Activated CD4-positive, CD25-positive, alpha-beta regulatory T cell treated with anti-CD3 and anti-CD28 coated beads, Interleukin-2, amount 50 U/mL, for 16 hours (primary cell): ENCODE measurements at regions not wholly inside any gene's neighbourhood (a gene's known extent, or its start where the extent isn't known, plus 50 kb on each side); places are given as distances from the start of the nearest gene placed in this dataset.

Source experiments
- DNase-seq: peaks from one replicate; pipeline ENCODE4 v3.0.0-alpha.2; 2020; ENCODE audit warnings: low read depth, low spot score

DNA sequence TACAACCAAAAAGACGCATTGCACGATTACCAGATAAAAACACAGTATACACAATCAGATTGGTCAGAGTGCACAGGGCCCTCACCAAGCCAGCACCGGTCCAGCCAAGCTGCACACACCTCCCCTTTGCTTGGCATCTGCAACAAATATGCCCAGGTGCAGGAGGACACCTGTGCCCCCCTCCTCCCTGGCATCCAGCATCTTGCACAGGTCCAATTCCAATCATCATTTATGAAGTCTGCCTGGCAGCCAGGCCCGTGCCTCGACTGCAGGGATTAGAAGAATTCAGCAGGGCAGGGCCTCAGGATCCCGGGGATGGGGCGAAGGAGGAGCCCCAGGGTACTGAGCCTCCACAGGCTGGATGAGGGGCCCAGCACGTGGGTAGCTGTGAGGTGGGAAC is 302.1 kb downstream of the CTTN start:
- DNase-seq: no peak

DNA sequence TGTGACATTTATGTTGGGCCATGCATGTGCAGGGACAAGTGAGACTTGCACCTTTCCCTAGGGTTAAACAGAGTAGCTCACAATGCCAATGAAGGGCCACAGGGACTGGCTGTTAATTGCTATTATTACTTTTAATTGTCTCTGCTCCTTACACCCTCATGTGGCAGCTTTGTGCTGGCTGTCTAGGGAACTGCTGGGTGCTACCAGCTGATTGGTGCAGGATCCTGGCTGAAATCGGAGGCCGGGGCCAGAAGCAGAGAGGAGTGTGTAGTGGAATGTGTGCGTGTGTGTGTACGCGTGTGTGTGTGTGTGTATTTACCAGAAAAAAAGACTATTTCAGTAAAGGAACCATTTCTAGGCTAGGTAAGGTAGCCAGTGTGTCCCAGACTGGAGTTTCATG is 302.5 kb downstream of the CTTN start:
- no peak for DNase-seq

DNA sequence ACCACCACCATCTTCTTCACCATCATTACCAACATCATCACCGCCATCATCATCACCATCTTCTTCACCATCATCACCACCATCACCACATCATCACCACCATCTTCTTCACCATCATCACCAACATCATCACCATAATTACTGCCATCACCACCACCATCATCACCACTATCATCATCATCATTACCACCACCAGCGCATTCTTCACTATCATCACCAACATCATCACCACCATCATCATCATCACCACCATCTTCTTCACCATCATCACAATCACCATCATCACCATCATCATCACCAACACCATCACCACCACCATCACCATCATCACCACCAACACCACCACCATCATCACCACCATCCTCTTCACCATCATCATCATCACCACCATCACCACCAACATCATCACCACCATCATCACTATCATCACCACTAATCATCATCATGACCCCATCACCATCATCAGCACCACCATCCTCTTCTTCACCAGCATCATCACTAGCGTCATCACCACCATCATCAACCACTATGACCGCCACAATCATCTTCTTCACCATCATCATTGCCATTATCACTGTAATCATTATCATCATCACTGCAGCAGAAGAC is 303.8 kb downstream of the CTTN start:
- DNase-seq: no peak

DNA sequence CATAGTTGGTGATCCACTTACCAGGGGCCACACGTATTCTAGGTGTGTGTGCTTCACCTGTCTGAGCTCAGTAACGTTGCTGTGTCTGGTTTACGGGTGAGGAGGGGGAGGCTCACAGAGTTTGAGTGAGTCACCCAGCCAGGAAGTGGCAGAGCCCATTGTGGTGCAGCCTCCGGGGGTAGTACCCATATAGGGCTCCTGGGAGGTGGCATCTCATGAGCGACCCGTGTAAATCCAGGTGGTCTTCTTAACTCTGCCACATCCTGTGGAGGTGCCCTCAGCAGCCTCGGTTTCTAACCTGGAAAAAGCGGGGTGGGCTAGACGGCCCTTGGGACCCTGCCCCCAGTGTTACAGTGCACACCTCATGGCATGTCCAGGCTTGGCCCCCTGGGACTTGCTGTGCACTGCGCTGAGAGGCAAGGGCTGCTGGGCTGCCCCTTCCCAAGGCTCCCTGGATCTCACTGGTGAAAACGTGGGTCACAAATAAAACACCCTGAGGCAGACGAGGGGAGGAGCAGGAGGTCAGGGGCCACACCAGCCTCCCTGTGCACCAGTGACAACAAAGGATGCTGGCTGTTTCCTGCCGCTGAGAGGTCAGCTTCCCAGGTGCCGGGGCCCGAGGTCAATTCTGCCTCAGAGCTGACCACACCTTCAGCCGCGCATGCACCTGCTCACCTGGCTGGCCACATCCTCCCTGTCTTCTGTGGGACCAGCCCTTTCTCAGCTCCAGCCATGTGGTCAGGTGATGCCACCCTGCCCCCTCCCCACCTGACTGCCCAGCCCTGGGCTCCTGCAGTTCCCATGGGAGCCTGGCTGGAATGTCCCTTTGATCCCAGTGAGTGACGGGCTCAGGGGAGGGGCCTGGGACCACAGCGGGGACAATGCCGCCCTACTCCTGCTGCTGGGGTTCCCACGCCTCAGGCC is 305.1 kb downstream of the CTTN start:
- DNase-seq: no peak

DNA sequence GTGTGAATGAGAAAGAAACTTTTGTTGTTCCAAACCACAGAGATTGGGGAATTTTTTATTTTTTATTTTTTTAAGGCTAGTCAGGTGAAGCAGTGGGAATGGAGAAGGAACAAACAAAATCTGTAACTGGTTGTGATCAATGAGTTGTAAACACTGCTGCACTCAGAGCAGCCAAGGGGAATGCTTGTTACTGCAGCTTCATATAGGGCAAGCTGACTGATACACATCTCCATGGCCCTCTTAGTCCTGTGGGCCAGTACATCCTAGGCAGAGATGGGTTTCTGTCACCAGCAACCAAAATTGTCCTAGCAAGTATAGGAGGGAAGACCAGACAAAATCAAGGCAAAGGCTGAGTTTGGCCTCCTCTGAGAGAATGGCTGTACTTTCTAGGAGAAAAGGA is 306.8 kb downstream of the CTTN start:
- no peak for DNase-seq

DNA sequence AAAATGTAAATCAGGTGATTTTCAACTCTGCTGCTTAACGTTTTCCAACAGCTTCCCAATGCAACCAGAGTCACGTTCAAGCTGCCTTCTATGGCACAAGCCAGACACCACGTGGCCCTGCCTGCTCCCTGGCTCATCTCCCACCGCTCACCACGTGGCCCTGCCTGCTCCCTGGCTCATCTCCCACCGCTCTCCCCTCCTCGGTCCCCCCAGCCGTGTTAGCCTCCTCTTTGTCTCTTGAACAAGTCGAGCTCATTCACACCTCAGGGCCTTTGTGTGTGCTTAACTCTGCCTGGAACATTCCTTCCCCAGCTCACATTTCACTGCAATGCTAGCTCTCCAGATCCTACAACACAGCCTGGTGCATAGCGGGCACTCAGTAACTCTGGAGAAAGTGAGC is 307.6 kb downstream of the CTTN start:
- DNase-seq: no peak

DNA sequence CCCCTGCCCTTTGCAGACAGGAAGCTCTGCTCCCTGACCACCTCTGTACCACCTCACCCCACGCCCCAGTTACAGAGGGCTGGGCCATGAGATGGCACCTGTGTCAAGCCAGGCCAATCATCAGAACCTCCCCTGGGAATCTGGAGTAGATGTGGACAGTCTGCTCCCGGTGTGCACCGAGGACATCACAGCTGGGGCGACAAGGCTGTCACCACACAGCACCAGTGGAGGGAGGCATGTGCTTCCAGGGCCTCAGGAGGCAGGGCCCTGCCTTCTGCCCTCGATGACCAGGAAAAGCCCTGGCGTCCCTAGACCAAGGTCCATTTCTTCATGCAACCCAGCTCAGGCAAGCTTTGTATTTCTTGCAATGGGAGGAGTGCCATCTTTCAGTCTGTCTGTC is 309.5 kb downstream of the CTTN start:
- DNase-seq: no peak

DNA sequence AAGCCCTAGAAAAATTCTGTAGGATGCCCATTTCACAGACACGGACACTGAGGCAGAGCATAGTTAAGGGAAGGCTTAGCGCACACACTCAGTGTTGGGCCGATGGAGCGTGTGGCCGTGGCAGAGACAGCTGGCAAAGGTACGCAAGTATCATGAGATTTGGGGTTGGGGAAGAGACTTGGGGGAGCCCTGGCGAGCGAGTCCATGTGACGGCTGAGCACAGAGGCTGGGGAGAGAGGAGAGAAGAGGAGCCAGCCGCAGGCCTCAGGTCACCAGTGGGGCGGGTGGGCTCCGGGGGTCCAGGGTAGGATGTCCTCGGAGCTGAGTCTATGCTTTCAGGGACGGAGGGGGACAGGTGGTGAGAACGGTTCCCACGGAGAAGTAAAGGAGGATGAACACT is 311.3 kb downstream of the CTTN start:
- DNase-seq: no peak

DNA sequence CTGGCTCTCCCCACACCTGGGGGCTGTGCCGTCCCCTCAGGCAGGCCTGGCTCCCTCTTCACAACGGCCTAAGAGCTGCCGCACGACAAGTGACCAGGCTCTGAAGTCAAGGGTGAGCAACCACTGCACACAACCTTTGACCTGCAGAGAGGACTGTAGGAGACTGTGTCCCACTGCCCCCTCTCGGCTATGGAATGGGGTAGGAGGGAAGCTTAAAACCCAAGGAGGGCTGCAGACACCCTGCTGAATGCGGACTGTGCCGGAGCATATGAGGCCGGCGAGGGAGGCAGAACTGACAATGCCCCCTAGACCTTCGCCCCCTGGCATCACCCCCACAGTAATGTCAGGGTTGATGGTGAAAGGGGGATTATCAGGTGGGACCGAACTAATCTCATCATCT is 311.9 kb downstream of the CTTN start:
- no peak for DNase-seq

DNA sequence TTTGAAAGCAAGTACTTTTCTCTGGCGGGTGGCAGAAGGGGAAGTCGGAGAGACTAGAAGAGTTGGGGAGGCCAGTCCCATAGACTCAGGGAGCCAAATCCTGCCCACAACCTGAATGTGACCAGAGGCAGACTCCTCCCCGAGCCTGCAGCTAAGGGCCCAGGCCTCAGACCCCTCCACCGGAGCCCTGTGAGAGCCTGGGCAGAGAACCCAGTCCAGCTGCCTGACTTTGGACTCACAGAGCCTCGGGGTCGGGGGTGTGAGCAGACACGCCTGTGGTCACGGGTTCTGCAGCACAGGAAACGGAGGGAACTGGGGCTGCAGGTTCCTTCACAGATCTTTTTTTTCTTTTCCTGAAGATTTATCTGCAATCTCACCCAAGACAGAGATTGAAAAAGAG is 312.3 kb downstream of the CTTN start:
- no peak for DNase-seq

DNA sequence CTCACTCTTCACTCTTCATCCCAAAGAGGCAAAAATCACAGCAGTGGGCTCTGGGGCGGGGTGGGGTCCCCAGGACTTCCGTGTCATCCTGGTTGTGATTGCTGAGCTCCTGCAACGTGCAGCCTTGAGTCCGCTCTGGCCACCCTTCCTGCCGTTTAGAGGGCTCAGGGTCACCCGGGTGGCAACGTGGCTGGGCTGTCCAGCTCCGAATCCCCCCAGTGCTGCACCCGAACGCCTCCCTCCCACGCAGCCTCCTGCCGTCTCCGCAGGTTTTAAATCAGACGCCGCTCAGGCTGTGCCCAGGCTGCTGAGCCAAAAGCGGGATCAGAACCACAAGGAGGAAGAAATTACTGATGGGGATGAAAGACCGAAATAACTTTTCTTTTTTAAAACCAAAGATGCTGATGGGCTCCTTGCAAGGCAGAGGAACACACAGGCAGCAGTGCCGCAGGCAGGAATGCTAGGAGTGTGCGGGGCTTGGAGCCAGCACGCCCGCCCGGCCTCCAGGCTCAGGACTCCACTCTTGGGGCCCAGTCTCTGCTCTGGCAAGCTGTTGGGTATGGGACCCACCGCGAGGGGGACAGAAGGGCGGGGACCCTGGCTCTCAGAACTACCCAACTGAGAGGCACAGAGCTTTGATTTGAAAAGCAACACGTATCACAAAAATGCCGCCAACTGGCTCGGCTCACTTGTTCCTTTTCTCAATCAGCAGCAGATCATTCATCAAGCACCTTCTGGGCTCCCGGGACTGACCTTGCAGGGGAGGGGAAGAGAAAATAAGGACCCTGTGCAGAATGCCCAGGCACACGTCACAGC is 313.0 kb downstream of the CTTN start:
- DNase-seq: no peak

DNA sequence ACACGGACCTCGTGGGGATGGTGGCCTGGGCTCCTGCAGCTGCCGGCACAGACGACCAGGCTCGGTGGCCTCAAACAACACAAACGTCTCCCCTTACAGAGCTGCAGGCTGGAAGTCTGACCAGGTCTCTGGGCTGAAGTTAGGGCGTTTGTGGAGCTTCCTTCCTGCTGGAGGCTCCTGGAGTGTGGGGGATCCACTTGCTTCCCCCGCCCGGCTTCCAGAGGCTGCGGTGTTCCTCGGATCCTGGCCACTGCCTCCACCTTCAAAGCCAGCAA is 313.5 kb downstream of the CTTN start:
- no peak for DNase-seq

DNA sequence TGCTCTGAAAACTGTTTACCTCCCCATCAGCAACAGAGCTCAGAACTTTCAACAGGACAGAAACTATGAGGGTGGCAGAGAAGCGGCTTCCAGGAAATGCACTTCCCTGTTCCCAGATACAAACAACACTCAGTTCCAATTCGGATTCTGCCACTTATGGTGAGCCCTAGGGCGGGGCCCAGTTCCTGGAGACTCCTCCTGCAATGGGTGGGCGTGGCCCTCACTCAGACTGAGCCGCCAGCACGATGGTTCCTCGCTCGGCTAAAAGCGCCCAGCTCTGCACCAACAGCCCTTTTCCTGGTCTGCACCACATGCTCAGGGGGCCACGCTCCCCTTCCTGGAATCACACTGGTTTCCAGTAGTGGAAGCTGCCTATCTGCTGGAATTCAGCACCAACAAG is 314.1 kb downstream of the CTTN start:
- DNase-seq: no peak

DNA sequence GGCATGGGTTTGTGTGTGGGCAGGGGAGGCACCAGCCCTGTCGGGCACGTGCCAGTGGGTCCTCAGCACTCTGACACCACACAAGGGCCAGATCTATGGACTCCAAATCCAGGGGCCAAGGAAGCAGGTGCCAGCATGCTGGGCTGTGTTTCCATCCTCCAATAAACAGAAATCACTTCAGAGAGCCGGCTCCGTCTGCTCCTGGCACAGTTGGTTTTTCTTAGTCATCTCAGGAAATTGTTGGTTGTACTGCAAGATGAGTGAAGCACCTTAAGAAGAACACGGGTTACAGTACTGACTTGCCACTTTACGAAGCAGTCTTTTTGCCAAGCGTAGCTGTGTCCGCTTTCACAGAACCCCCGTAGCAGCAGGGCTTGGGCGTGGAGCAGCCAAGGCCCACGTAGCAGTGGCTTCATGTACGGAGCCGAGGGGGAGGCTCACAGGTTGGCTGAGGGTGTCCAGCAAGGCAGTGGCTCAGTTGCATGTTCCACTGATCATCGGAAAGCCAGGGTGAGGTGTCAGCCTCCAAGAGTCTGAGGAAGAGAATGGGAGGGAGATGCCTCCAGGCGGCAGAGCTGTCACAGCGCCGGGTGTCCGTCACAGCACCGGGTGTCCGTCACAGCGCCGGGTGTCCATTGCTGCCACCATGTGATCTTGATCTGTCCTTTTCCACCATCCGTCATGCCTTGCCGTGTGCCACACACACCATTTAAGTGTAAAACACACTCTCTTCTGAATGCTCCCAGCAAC is 314.9 kb downstream of the CTTN start:
- DNase-seq: no peak

DNA sequence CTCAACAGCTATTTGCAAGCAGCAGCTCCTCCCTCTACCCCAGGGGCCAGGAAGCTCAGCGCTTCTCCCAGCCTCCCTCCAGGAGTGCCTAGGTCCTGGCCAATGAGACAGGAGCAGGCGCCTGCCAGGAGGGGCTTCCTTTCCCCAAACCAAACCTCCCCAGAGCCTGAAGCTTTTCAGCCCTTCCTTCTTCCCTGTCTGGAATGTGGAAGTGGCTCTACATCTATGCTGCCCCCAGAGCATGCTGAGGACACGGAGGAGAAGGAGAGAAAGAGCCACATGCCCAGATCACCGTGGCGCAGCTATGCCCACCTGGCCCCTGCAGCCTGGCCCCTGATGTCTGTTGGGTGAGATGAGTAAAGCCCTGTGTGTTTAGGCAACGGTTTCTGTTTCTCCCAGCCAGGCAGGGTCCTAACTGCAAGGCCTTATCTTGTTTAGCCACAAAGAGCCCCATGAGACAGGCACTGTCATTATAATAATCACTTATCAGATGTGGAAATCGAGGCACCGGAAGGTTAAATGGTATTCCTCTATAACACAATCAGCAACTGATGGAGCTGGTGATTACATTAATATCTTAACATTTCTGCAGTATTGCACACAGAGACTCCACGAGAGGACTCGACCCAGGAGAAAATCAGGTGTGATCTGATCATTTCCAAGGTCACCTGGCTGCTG is 315.8 kb downstream of the CTTN start:
- no peak for DNase-seq

DNA sequence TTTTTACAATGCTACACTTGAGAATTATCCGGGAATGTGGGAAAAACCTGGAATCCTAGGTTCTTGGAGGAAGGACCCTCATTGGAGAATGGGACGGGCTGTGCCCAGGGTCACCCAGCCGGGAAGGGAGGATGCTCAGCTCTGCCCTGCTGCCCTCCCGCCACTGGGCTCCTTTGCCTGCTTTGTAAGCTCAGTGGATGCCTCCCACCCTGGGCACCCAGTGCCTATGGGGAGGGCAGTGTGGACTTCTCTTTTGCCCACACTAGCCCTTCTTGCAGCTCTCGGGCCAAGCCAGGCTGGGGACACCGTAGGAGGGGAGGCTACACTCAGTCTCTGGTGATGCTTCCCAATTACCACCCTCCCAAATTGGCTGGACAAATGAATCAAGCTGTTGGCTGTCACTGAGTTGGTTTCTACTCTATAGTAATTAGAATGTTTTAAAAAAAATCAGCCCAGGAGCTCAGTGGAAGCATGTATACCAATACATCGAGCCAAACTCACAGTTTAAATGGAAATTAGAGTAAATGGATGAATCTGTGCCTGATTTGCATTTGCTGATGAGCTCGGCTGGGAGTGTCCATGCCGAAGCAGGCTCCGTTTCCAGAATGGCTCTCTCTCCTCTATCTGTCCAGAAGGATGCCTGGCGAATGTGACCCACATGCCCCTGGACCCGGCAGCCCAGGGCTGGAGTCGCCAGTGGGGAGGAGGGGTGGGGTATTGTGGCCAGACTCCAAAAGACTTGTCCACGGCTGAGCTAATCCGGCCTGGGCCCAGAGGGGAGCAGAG is 317.0 kb downstream of the CTTN start:
- no peak for DNase-seq

DNA sequence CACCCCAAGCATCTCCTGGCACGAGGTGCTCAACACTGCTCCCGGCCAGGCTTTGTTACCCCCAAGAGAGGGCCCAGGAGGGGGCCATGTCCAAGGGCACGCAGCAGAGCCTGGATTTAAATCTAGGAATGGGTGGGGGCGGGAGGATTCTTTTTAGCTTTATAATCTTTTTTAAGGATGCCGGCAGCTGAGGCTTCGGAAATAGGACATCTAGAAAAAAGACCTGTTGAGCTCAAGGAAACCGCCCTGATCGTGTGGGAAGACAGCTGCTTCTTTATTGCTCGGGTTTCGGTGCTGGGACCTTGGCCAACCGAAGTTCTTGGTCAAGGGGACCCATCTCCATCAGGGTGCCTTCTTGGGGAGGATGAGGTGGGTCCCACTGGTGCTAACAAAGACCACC is 317.9 kb downstream of the CTTN start:
- no peak for DNase-seq

DNA sequence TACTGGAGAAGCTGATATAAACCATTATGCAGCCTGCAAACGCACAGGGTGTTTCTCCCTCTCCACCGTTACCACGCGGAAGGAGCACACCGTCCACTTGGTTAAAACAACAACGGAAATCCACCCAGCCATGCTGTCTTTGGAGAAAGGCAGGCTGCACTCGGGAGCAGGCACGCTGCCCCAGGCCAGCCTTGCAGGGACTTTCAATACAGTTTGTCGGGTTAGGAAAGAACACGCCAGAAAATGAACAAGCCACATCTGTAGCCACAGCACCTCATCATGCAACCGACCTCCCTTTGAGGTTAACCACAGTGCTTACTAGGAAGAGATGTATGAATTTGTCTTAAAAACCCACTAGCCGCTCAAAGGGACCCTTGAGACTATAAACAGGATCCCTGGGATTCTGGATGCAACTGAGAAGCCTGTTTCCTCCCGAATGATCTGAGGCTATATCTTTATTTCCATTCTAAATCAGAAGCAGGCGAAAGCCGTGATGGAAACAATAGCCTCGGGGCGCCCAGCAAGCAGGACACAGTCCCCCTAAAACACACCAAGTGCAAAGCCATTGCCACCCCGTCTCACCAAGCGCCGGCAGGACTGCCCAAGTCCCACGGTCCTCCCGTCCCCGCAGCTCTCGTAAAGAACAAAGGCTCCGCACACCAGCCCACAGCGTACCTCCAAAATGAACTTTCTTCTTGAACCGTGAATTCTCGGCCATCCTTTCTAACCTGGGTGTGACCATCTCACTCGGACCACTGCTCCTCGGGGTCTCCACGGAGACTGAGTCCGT is 318.9 kb downstream of the CTTN start:
- no peak for DNase-seq

DNA sequence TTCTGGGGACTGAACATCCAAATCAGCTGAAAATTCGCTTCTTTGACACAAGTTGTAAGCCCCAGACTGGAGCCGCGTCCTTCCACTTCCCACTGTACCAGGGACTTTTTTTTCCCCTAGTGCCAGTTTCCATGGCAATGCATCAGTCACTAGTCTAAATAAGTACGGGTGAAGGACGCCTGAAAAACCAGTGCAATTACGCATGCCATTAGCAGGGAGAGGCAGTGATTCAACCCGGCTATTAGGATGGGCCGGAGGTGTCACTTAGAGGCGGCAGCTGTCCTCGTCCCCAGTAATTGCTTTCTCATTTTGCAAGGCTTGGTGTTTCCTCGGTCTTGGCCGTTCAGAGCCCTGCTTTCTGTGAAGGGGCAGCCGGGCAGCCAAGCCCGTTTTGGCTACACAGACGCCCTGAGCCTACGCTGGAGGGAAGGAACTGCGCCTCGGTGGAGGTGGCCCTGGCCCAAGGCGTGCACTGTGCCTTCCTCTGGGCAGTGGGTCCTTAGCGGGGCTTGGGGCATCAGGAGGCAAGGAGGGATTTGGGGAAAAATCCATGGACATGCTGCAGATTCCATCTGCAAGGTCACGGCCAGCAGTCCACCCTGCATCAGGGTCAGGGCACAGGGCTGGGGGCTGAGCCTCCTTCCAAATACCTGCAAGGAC is 319.7 kb downstream of the CTTN start:
- DNase-seq: no peak
